Superior temporal gyrus (tissue), 1 donor: ENCODE measurements at regions not wholly inside any gene's neighbourhood (a gene's known extent, or its start where the extent isn't known, plus 50 kb on each side); places are given as distances from the start of the nearest gene placed in this dataset.
"Not testable (repeated sequence)": the region's sequence is repeated elsewhere in the genome, so short reads cannot be mapped to it uniquely, and the experiment has no call there.

Source experiments
- DNase-seq: peaks from one replicate; pipeline ENCODE4 v3.0.0-alpha.2; 2016; ENCODE audit errors: extremely low spot score

DNA sequence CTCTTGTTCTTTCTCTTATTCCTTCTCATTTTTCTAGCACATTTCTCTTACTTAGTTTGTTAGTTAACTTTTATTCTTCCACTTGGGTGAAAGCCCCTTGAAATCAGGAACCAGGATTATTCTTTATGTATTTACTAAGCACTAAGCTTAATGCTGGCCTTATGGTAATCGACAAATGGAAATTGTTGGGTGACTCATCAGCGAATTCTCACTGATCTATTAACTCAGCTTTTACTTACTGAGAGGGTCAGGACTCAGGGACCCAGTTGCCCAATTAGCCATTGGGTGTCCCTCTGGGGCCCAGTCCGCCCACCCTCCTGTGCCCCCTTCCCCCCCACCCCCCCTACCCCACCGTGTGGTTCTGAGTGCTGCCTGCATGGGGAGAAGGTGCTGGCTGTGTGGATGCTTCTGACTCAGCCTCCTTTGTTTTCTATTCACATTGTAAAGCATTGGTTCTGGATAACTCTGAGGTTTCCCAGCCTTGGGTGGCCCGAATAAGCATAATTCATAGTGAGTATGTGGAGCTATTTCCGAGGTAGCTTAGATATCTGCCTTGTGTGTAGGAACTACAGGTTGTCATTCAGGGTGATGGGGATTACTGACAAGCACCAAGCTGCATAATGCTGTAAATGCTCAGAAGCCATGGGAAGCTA, 240.9 kb downstream of the FGF9 start:
- no peak for DNase-seq

DNA sequence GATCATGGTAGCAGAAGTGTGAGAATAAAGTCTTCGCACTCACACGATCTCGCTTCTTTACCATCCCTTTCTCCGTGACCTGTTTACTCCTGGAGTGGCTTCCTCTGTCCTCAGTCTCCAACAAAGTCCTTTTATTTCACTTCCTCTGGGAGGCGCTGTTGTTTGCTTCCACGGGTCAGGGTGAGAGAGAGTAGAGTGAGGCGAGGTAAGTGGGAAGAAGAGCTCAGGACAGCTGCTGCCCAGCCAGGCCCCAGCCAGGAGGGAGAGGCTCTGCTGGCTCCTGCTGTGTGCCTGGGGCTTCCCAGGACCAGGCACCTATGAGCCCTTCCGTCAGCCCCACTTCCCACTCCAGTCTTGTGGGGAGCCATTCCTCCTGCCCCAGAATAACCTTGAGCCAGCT, 242.1 kb downstream of the FGF9 start:
- no peak for DNase-seq

GRCh38 chr13:21917086-21918015, 246.5 kb downstream of the FGF9 start:
- DNase-seq = no peak

DNA sequence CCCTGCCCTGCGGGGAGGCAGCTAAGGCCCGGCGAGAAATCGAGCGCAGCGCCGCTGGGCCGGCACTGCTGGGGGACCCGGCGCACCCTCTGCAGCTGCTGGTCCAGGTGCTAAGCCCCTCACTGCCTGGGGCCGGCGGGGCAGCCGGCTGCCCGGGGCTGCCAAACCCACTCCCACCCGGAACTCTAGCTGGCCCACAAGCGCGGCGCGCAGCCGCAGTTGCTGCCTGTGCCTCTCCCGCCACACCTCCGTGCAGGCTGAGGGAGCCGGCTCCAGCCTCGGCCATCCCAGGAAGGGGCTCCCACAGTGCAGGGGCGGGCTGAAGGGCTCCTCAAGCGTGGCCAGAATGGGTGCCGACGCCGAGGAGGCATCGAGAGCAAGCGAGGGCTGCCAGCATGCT, 249.9 kb downstream of the FGF9 start:
- not testable (repeated sequence) for DNase-seq

GRCh38 chr13:21924958-21925357, 254.1 kb downstream of the FGF9 start:
- DNase-seq = no peak

- DNase-seq = no peak
Measured at GRCh38 chr13:21925720-21926119, 254.8 kb downstream of the FGF9 start.

DNA sequence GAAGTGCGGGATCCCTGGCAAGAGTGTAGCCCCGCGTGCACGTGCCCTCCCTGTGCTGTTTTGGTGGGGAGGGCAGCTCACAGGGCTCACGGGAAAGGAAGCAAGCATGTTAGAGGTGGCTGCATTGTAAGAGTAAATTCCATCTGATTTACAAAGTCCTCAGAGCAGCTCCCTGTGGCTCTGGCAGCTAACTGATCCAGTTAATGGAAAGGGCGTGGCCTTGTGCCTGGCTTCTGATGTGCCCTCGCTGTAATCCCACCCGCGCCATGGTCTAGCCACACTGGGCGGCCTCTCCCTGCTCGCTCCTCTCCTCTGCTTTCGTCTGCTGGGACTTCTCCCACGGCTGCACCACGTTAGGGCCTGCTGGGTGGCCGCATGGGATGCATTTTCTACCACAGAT, 258.5 kb downstream of the FGF9 start:
- DNase-seq = no peak

GRCh38 chr13:21930536-21930935, 259.7 kb downstream of the FGF9 start:
- no peak for DNase-seq

DNA sequence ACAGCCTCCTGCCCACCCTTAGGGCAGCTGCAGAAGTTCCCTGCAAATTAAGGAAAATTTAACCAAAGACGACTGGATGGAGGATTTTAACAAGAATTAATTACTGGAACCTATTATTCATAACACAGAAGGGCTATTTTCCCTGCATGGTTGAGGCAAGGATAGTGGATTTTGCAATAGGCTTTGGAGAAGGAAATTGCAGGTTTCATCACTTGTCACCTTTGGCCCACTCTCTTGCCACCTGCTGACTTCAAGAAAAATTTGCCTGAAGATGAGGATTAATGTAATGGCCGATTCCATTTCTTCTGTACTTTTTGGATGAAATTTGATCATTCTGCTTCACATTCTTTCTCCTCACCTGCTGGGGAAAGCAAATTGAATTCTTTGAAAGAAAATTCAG, 261.7 kb downstream of the FGF9 start:
- DNase-seq = no peak

DNA sequence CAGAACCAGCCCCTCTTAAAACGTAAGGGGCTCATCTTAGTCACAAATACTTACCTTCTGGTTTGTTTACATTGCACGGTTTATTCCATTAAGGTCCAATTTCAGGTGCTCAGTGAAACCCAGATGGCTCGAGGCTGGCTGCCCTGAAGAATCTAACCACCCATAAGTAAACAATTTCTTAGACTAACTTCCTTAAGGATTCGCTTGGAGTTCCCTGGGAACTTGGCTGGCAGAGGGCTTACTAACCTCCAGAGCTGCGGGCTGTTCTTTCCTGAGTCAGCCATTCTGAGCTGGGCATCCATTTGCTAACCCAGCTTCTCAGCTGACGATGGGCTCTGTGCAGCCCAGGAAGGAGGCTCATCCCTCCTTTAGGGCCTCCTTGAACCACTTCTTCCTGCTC, 262.1 kb downstream of the FGF9 start:
- no peak for DNase-seq

GRCh38 chr13:21934284-21934683, 263.4 kb downstream of the FGF9 start:
- no peak for DNase-seq

DNA sequence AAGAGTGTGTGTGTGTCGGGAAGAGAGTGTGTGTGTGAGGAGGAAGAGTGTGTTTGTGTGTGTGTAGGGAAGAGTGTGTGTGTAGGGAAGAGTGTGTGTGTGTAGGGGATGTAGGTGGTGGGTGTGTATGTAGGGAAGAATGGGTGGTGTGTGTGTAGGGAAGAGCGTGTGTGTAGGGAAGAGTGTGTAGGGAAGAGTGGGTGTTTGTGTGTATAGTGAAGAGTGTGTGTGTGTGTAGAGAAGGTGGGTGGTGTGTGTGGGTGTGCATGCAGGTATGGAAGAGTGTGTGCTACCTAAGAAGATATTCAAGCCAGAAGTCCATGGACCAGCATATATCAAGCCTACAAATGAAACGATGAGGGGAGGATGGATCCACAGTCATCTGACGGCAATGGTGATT, 265.8 kb downstream of the FGF9 start:
- no peak for DNase-seq

GRCh38 chr13:21938168-21938567, 267.3 kb downstream of the FGF9 start:
- DNase-seq = no peak

DNA sequence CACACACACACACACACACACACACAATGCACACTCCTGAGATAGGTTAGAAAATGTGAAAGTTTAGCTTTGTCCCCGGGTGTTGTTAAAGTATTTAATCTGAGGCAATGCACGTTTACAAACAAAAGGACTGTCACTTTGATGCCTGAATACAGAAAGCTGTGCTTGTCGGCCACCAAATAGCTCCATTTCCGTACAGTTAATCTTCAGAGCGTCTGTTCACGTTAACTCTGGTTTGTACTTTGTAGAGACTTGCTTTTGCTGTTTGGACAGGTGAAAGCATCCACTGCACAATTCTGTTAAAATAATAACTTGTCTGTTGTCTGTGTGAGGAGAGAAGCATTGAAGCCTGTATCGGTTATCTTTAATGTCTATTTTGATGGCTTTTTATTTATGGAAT, 267.8 kb downstream of the FGF9 start:
- no peak for DNase-seq

GRCh38 chr13:21942061-21942460, 271.2 kb downstream of the FGF9 start:
- no peak for DNase-seq

DNA sequence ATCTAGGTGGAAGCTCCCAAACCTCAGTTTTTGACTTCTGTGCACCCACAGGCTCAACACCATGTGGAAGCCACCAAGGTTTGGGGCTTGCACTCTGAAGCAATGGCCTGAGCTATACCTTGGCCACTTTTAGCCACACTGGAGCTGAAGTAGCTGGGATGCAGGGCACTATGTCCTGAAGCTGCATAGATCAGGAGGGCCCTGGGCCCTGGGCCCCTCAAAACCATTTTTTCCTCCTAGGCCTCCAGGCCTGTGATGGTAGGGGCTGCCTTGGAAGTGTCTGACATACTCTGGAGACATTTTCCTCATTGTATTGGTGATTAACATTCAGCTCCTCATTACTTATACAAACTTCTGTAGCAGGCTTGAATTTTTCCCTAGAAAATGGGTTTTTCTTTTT, 273.7 kb downstream of the FGF9 start:
- DNase-seq = no peak

DNA sequence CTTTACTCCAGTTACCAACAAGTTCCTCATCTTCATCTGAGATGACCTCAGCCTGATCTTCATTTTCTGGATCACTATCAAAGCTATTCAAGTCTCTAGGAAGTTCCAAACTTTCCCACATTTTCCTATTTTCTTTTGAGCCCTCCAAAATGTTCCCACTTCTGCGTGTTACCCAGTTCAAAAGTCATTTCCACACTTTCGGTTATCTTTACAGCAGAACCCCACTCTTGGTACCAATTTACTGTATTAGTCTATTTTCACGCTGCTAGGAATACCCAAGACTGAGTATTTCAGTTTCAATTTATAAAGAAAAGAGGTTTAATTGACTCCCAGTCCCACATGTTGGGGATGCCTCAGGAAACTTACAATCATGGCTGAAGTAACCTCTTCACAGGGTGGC, 274.3 kb downstream of the FGF9 start:
- DNase-seq = no peak

DNA sequence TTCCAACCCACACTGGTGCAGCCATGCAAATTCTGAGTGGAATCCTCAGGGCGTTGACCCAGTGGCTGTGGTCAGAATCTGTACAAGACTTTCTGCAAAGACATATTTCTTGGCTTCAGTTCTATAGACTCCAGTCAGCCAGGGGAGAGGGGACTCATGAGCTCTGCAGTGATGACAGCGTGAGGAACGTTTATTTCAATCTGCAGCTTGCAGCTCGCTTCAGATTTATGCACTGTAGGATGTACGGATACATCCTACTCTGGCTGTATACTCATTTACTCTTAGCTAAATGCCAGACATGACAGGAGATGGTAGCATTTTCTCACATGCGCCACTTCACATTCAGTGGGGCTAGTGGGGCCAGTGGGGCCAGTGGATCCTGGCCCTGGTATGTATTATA, 276.1 kb downstream of the FGF9 start:
- DNase-seq = no peak

DNA sequence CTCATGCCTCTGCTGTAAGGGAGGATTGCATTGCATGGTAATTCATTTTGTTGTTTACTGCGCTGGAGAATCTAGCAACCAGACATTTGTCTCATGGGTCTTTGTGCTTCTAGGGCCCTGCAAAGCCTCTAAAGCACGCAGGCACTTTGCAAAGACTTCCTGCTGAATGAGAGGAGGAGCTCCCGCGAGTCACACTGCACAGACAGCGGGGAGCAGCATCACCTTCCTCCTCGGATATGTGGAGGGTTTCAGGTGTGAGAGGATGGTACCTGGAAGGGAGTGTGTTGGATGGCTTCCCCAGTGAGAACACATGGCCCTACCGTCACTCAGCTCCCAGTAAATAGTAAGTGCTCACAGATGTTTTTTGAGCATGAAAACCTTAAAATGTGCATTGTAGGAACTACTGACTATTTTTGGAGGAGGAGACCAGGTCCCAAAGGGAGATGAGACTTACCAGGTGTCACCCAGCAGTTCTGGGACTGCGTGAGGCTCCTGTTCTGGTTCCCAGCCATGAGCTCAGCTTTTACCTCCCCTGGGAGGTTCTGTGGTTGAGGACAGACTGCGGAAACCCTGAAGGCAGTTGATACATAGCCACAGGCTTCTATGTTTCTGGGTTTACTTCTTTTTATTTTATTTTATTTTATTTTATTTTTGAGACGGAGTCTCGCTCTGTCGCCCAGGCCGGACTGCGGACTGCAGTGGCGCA, 278.0 kb downstream of the FGF9 start:
- DNase-seq = no peak

- DNase-seq = no peak
Measured at GRCh38 chr13:21949818-21950429, 279.1 kb downstream of the FGF9 start.

GRCh38 chr13:21956666-21957065, 285.8 kb downstream of the FGF9 start:
- DNase-seq = no peak

- no peak for DNase-seq
Measured at GRCh38 chr13:21957833-21958232, 287.0 kb downstream of the FGF9 start.
